IMR-90 (cell line): ENCODE measurements at regions not wholly inside any gene's neighbourhood (a gene's known extent, or its start where the extent isn't known, plus 50 kb on each side); places are given as distances from the start of the nearest gene placed in this dataset.

Experiments used
- ATAC-seq: fragments of 200-7000 bp; cut with Tn5 transposase; 2 replicates; pipeline ENCODE4 v1.9.1; 2020; ENCODE audit warnings: low read depth, mild to moderate bottlenecking, moderate library complexity
- BruUV-seq: library from RNA; stranded (reverse); fragments of 400-500 nt; replicated peaks from 2 replicates; lab custom pipeline; 2021; lab: Mats Ljungman, UMichigan
- CTCF ChIA-PET: fragments of 300-600 bp; formaldehyde crosslinking; extraction: SDS; loops from one replicate; lab custom pipeline; 2021; ENCODE audit warnings: antibody characterized with exemption; lab: Yijun Ruan, JAX
- POLR2A ChIA-PET: fragments of 300-600 bp; sonication (Branson Sonifier 250); formaldehyde crosslinking; loops from one replicate; lab custom pipeline; 2022; ENCODE audit warnings: antibody characterized with exemption; ENCODE audit not compliant: unreplicated experiment; lab: Charles Lee
- DNase-seq: peaks from one replicate; pipeline ENCODE4 v3.0.0; 2013
- H2AFZ ChIP-seq: replicated peaks from 2 replicates; pipeline ENCODE3; 2013; ENCODE audit warnings: low read length, mild to moderate bottlenecking; ENCODE audit not compliant: poor library complexity
- H2AK5ac ChIP-seq: 2 replicates; pipeline ENCODE4 v1.6.1; 2013; ENCODE audit warnings: low read depth, low read length, inconsistent platforms
- H2AK9ac ChIP-seq: replicated peaks from 2 replicates; pipeline ENCODE3; 2013; ENCODE audit warnings: mild to moderate bottlenecking, low read depth, low read length, moderate library complexity; ENCODE audit not compliant: poor library complexity
- H2BK120ac ChIP-seq: 2 replicates; pipeline ENCODE4 v1.6.1; 2013; ENCODE audit warnings: low read depth, low read length, inconsistent platforms
- H2BK15ac ChIP-seq: 3 replicates; pipeline ENCODE4 v1.6.1; 2013; ENCODE audit warnings: low read depth, low read length, inconsistent platforms
- H2BK20ac ChIP-seq: 2 replicates; pipeline ENCODE4 v1.6.1; 2013; ENCODE audit warnings: low read depth, mild to moderate bottlenecking, inconsistent platforms, low read length, moderate library complexity
- H2BK5ac ChIP-seq: 2 replicates; pipeline ENCODE4 v1.6.1; 2013; ENCODE audit warnings: mild to moderate bottlenecking, low read depth, low read length, inconsistent platforms; ENCODE audit not compliant: poor library complexity, severe bottlenecking
- H3K14ac ChIP-seq: replicated peaks from 2 replicates; pipeline ENCODE4 v1.6.1; 2013; ENCODE audit warnings: low read depth, low read length, inconsistent platforms
- H3K18ac ChIP-seq: 2 replicates; pipeline ENCODE4 v1.6.1; 2013; ENCODE audit warnings: low read depth, low read length, control low read depth
- H3K23ac ChIP-seq: 2 replicates; pipeline ENCODE4 v1.6.1; 2013; ENCODE audit warnings: low read depth, low read length, inconsistent platforms
- H3K27ac ChIP-seq: 2 replicates; pipeline ENCODE4 v1.5.1; 2013; ENCODE audit warnings: mild to moderate bottlenecking, control low read depth, low read length; ENCODE audit not compliant: insufficient read depth
- H3K27me3 ChIP-seq: 2 replicates; pipeline ENCODE4 v1.6.1; 2013; ENCODE audit warnings: low read length; ENCODE audit not compliant: control insufficient read depth, insufficient read depth
- H3K36me3 ChIP-seq: 2 replicates; pipeline ENCODE4 v1.6.1; 2013; ENCODE audit warnings: low read length, mixed read lengths; ENCODE audit not compliant: control insufficient read depth, insufficient read depth
- H3K4ac ChIP-seq: 2 replicates; pipeline ENCODE4 v1.6.1; 2013; ENCODE audit warnings: low read depth, low read length, inconsistent platforms
- H3K4me1 ChIP-seq: 2 replicates; pipeline ENCODE4 v1.6.1; 2013; ENCODE audit warnings: low read length, mixed read lengths; ENCODE audit not compliant: control insufficient read depth, insufficient read depth
- H3K4me2 ChIP-seq: 2 replicates; pipeline ENCODE4 v1.6.1; 2013; ENCODE audit warnings: low read depth, mild to moderate bottlenecking, control low read depth, low read length, moderate library complexity
- H3K4me3 ChIP-seq: 2 replicates; pipeline ENCODE4 v1.5.1; 2013; ENCODE audit warnings: low read depth, mild to moderate bottlenecking, control low read depth, low read length, moderate library complexity; ENCODE audit not compliant: insufficient read depth
- H3K56ac ChIP-seq: 2 replicates; pipeline ENCODE4 v1.6.1; 2013; ENCODE audit warnings: low read length, inconsistent platforms; ENCODE audit not compliant: insufficient read depth; ENCODE audit errors: extremely low read depth
- H3K79me1 ChIP-seq, 2 experiments: 2 replicates each; pipeline ENCODE4 v1.6.1; 2013; ENCODE audit warnings: low read length in 2 of 2, inconsistent platforms in 1 of 2, low read depth in 1 of 2
- H3K9ac ChIP-seq: 2 replicates; pipeline ENCODE4 v1.6.1; 2013; ENCODE audit warnings: low read depth, low read length, control low read depth
- H3K9me1 ChIP-seq: 2 replicates; pipeline ENCODE4 v1.6.1; 2013; ENCODE audit warnings: low read length, inconsistent platforms; ENCODE audit not compliant: insufficient read depth
- H3K9me3 ChIP-seq: 2 replicates; pipeline ENCODE4 v1.6.1; 2013; ENCODE audit warnings: low read length; ENCODE audit not compliant: control insufficient read depth, insufficient read depth
- H4K20me1 ChIP-seq: 2 replicates; pipeline ENCODE4 v1.6.1; 2013; ENCODE audit warnings: low read length, inconsistent platforms; ENCODE audit not compliant: insufficient read depth
- H4K5ac ChIP-seq: 2 replicates; pipeline ENCODE4 v1.6.1; 2013; ENCODE audit warnings: mild to moderate bottlenecking, low read depth, low read length, control low read depth
- H4K8ac ChIP-seq, 2 experiments: 2 replicates each; pipeline ENCODE4 v1.6.1; 2013; ENCODE audit warnings: low read depth in 2 of 2, low read length in 2 of 2, control low read depth in 1 of 2, inconsistent platforms in 1 of 2
- H4K91ac ChIP-seq: 2 replicates; pipeline ENCODE4 v1.6.1; 2013; ENCODE audit warnings: low read depth, low read length, inconsistent platforms; ENCODE audit not compliant: insufficient read depth
- CEBPB ChIP-seq: IDR thresholded peaks from 2 replicates; pipeline ENCODE4 v1.6.1; 2012; ENCODE audit warnings: low read depth, low read length, improper control_type of control experiment
- CHD1 ChIP-seq: IDR thresholded peaks from 2 replicates; pipeline ENCODE4 v1.6.1; 2012; ENCODE audit warnings: low read depth, low read length, improper control_type of control experiment
- ELK1 ChIP-seq: fragments of 150-350 bp; IDR thresholded peaks from 2 replicates; pipeline ENCODE4 v1.6.1; 2016; ENCODE audit warnings: low read depth, mild to moderate bottlenecking, low read length, moderate library complexity, borderline replicate concordance
- FOS ChIP-seq: fragments of 150-350 bp; IDR thresholded peaks from 2 replicates; pipeline ENCODE4 v1.6.1; 2016; ENCODE audit warnings: low read depth, low read length
- MAFK ChIP-seq: IDR thresholded peaks from 2 replicates; pipeline ENCODE4 v1.6.1; 2012; ENCODE audit warnings: low read depth, low read length, improper control_type of control experiment
- MAZ ChIP-seq: IDR thresholded peaks from 2 replicates; pipeline ENCODE4 v1.6.1; 2012; ENCODE audit warnings: low read depth, mild to moderate bottlenecking, low read length, improper control_type of control experiment, moderate library complexity, borderline replicate concordance
- NFE2L2 ChIP-seq: fragments of 150-350 bp; IDR thresholded peaks from 2 replicates; pipeline ENCODE4 v1.6.1; 2016; ENCODE audit warnings: low read depth, mild to moderate bottlenecking, low read length
- POLR2A ChIP-seq: IDR thresholded peaks from 2 replicates; pipeline ENCODE4 v1.6.1; 2012; ENCODE audit warnings: mild to moderate bottlenecking, low read depth, low read length
- RAD21 ChIP-seq: IDR thresholded peaks from 2 replicates; pipeline ENCODE4 v1.6.1; 2012; ENCODE audit warnings: low read length, improper control_type of control experiment
- RCOR1 ChIP-seq: IDR thresholded peaks from 2 replicates; pipeline ENCODE4 v1.6.1; 2012; ENCODE audit warnings: mild to moderate bottlenecking, low read length, improper control_type of control experiment; ENCODE audit not compliant: insufficient replicate concordance
- RFX5 ChIP-seq: IDR thresholded peaks from 2 replicates; pipeline ENCODE4 v1.8.0; 2012; ENCODE audit warnings: low read depth, mild to moderate bottlenecking, low read length, moderate library complexity
- SMC3 ChIP-seq: fragments of 150-350 bp; IDR thresholded peaks from 2 replicates; pipeline ENCODE4 v1.6.1; 2016; ENCODE audit warnings: low read depth, mild to moderate bottlenecking, antibody characterized with exemption, low read length, moderate library complexity
- WGBS, 2 experiments: methylation state at CpG; one replicate each; pipeline versions ENCODE4 v1.1.5 to v1.1.7; 2013; ENCODE audit warnings: missing lambda C conversion rate in 2 of 2; ENCODE audit not compliant: insufficient read length in 1 of 2; ENCODE audit errors: extremely low coverage in 2 of 2; 5-methylcytosine and 5-hydroxymethylcytosine counted together
- dilution Hi-C: fragments of 300-500 bp; cut with HindIII; formaldehyde crosslinking; loops from one replicate; pipeline ENCODE4 v1.14.3; 2018; ENCODE audit warnings: low sequenced_read_pairs; ENCODE audit not compliant: unreplicated experiment
- in situ Hi-C: fragments of 300-500 bp; cut with MboI; formaldehyde crosslinking; loops from 3 replicates; pipeline ENCODE4 v1.14.3; 2019; ENCODE audit warnings: low sequenced_read_pairs, inconsistent platforms, mixed read lengths
- intact Hi-C: fragments of 100-400 bp; cut with micrococcal nuclease; formaldehyde crosslinking; loops from 2 replicates; pipeline ENCODE4 v1.10.0; 2022
- TF ChIP-seq, protein P1 (sequence below): conservative IDR thresholded peaks from 2 replicates; pipeline ENCODE4 v1.5.1; 2012; ENCODE audit warnings: mild to moderate bottlenecking, low read depth, low read length, improper control_type of control experiment

GRCh38 chr21:14862794-14863720, 201.7 kb downstream of the NRIP1 start (continued):
- TF ChIP-seq, protein P1, sequence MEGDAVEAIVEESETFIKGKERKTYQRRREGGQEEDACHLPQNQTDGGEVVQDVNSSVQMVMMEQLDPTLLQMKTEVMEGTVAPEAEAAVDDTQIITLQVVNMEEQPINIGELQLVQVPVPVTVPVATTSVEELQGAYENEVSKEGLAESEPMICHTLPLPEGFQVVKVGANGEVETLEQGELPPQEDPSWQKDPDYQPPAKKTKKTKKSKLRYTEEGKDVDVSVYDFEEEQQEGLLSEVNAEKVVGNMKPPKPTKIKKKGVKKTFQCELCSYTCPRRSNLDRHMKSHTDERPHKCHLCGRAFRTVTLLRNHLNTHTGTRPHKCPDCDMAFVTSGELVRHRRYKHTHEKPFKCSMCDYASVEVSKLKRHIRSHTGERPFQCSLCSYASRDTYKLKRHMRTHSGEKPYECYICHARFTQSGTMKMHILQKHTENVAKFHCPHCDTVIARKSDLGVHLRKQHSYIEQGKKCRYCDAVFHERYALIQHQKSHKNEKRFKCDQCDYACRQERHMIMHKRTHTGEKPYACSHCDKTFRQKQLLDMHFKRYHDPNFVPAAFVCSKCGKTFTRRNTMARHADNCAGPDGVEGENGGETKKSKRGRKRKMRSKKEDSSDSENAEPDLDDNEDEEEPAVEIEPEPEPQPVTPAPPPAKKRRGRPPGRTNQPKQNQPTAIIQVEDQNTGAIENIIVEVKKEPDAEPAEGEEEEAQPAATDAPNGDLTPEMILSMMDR, result peak; percentile 62
- no peak for TF ChIP-seq POLR2A
- TF ChIP-seq CHD1, result no peak

GRCh38 chr21:14858311-14858710, 206.5 kb downstream of the NRIP1 start:
- H3K4me1 ChIP-seq, result peaks cover 2% of the 10 kb centered on the region; the same call in 1 of the 2 replicates
- H3K9me3 ChIP-seq, result no peaks in the 10 kb centered on the region; the same call in 1 of the 2 replicates
- intact Hi-C loops, result no loop called here
- no peak overlapping the region for H2AK5ac ChIP-seq
- in situ Hi-C loops, result loop anchor here (25.0 kb wide), 1 partner anchor 629 kb away; no protein-coding TSS in a partner anchor
- H3K4ac ChIP-seq, result no peak overlapping the region
- no TSS peak for BruUV-seq
- H3K27me3 ChIP-seq, result no peaks in the 10 kb centered on the region
- no peak overlapping the region for H2BK15ac ChIP-seq
- no peak overlapping the region for H3K18ac ChIP-seq
- H2AK9ac ChIP-seq, result no peak overlapping the region
- H4K20me1 ChIP-seq, result no peaks in the 10 kb centered on the region
- POLR2A ChIA-PET, result no interaction called here
- H3K23ac ChIP-seq, result no peak overlapping the region
- no peak overlapping the region for H2BK20ac ChIP-seq
- H3K4me3 ChIP-seq, result no peak overlapping the region
- no peak overlapping the region for H4K5ac ChIP-seq
- H3K9me1 ChIP-seq, result no peaks in the 10 kb centered on the region
- no peaks in the 10 kb centered on the region for H3K79me1 ChIP-seq
- H4K91ac ChIP-seq, result no peak overlapping the region
- no peak overlapping the region for H3K14ac ChIP-seq
- no peak overlapping the region for H3K56ac ChIP-seq
- H3K4me2 ChIP-seq, result no peak overlapping the region
- no peak overlapping the region for H3K9ac ChIP-seq
- no peak overlapping the region for H4K8ac ChIP-seq
- CTCF ChIA-PET, result no interaction called here
- H2BK5ac ChIP-seq, result no peak overlapping the region
- H3K36me3 ChIP-seq, result no peaks in the 10 kb centered on the region
- no peak overlapping the region for H3K27ac ChIP-seq
- ATAC-seq (no peak), DNase-seq (no peak)
- dilution Hi-C loops, result no loop called here
- H2AFZ ChIP-seq, result no peak overlapping the region
- H2BK120ac ChIP-seq, result no peak overlapping the region
- no CpG with 5 or more reads among the region's 2 CpGs for WGBS, 2 experiments
- no peak for TF ChIP-seq RFX5
- no peak for TF ChIP-seq NFE2L2
- no peak for TF ChIP-seq RCOR1
- TF ChIP-seq ELK1, result no peak
- no peak for TF ChIP-seq MAZ
- no peak for TF ChIP-seq RAD21
- no peak for TF ChIP-seq SMC3
- TF ChIP-seq MAFK, result no peak
- TF ChIP-seq POLR2A, result no peak
- no peak for TF ChIP-seq CEBPB
- no peak for TF ChIP-seq FOS
